ENCODE measurements at regions not wholly inside any gene's neighbourhood (a gene's known extent, or its start where the extent isn't known, plus 50 kb on each side); places are given as distances from the start of the nearest gene placed in this dataset.

- DNase-seq, result no peak
- Histone ChIP-seq H3K4ac (ENCODE audit: low read depth, low read length) (no peak overlapping the region), H2BK5ac (ENCODE audit: insufficient read length, low read length) (no peak overlapping the region), H2BK20ac (ENCODE audit: low read depth, low read length, poor library complexity, severe bottlenecking) (no peak overlapping the region), H3K14ac (ENCODE audit: insufficient read depth, low read length) (no peak overlapping the region), H3K56ac (ENCODE audit: insufficient read length, low read depth, low read length) (no peak overlapping the region), H3K23me2 (ENCODE audit: insufficient read length, low read depth, low read length, poor library complexity, severe bottlenecking) (no peaks in the 10 kb centered on the region), H2BK120ac (ENCODE audit: low read depth, low read length, poor library complexity, severe bottlenecking) (no peak overlapping the region), H3K79me1 (ENCODE audit: insufficient read depth, low read depth, low read length, poor library complexity, severe bottlenecking) (no peaks in the 10 kb centered on the region), H3T11ph (ENCODE audit: low read length) (no peak overlapping the region), H3K4me1 (ENCODE audit: insufficient read depth, low read length) (no peaks in the 10 kb centered on the region), H3K79me2 (ENCODE audit: insufficient read depth, low read length) (no peaks in the 10 kb centered on the region), H4K8ac (replicated peaks; ENCODE audit: insufficient read length, low read depth, low read length) (no peak overlapping the region), H3K9ac (ENCODE audit: extremely low read depth, insufficient read length, low read length) (no peak overlapping the region), H4K5ac (ENCODE audit: insufficient read length, low read depth, low read length) (no peak overlapping the region), H2BK12ac (ENCODE audit: insufficient read length, low read depth, low read length) (no peak overlapping the region), H3K27me3 (ENCODE audit: insufficient read depth, low read length) (no peaks in the 10 kb centered on the region), H2AFZ (ENCODE audit: low read length) (no peak overlapping the region), H3K18ac (ENCODE audit: insufficient read length, low read depth, low read length) (no peak overlapping the region), H3K4me2 (ENCODE audit: insufficient read depth, insufficient read length, low read length) (no peak overlapping the region), H2BK15ac (ENCODE audit: low read depth, low read length) (no peak overlapping the region), H3K27ac (ENCODE audit: insufficient read length, low read depth, low read length) (no peak overlapping the region), H3K9me3 (ENCODE audit: control insufficient read depth, low read depth, low read length) (no peaks in the 10 kb centered on the region), H3K23ac (ENCODE audit: insufficient read length, low read depth, low read length) (no peak overlapping the region), H2AK5ac (ENCODE audit: insufficient read length, low read length) (no peak overlapping the region), H4K91ac (ENCODE audit: insufficient read length, low read depth, low read length) (no peak overlapping the region), H4K20me1 (ENCODE audit: control insufficient read depth, insufficient read depth, insufficient read length) (no peaks in the 10 kb centered on the region)
- no peak overlapping the region for H3K4me3 Mint-ChIP-seq
- TF ChIP-seq CTCF (conservative IDR thresholded peaks at IDR 0.05), result no peak
- no peaks in the 10 kb centered on the region for H3K27me3 Mint-ChIP-seq (ENCODE audit: low read depth)
- no peaks in the 10 kb centered on the region for H3K9me3 Mint-ChIP-seq
- H3K36me3 Mint-ChIP-seq (ENCODE audit: insufficient read depth in 1 of 3, low read depth in 3 of 3), result no peaks in the 10 kb centered on the region
- no peaks in the 10 kb centered on the region for H3K4me1 Mint-ChIP-seq
- no CpG with 5 or more reads among the region's 4 CpGs for WGBS (ENCODE audit: extremely low coverage, insufficient read length, low lambda C conversion rate)
- no peak overlapping the region for H3K27ac Mint-ChIP-seq
Observed at GRCh38 chr4:58957711-58958110, 1847.5 kb upstream of the IGFBP7 start.

All from H9 (cell line).